ENCODE measurements at regions not wholly inside any gene's neighbourhood (a gene's known extent, or its start where the extent isn't known, plus 50 kb on each side); places are given as distances from the start of the nearest gene placed in this dataset.

DNA sequence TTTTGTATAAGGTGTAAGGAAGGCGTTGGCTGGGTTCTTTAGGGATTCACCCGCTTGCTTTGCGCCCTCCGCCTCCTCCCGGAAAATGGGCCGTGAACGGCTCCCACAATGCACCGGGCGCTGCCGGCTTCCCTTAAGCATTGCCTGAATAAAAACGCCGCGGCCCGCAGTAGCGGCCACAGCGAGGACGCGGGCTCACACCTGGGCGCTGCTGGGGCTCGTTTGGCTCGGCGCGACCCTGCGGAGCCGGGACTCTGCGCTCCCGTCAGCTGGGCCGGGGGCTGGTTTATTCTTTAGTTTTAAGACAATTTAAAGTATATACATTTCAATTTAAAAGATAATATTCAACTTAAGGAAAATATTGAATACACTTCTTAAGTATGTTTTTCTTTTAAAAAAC, 343.5 kb upstream of the RGMA start:
- DNase-seq (ENCODE audit: low read depth), result no peak
- no peak for TF ChIP-seq CTCF (conservative IDR thresholded peaks at IDR 0.05; ENCODE audit: low read depth, low read length)
- H3K4me3 ChIP-seq (ENCODE audit: low read depth, low read length), result no peak overlapping the region

DNA sequence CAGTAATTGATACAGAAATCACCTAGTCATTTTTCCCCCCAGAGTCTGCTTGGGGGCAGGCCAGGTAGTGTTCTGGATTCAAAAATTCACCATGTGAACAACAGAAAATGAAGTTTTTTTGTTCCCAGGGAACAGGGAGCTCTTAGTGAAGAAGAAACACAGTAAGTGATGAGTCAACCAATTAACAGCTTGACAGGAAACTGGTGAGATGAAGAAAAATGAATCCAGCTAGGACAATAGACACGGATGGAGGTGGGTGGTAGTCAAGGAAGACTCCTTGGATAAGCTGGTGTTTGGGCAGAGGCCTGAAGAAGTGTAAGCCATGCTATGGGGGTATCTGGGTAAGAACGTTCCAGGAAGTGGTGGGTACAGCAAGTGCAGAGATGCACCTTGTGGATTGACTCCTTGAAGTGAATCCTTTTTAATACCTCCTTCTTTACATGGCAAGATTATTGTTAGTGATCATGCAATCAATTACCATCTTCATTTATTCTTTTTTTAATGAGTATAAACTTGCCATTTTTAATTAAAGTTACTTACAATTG, 339.9 kb upstream of the RGMA start:
- DNase-seq (ENCODE audit: low read depth), result no peak
- H3K4me3 ChIP-seq (ENCODE audit: low read depth, low read length), result no peak overlapping the region
- TF ChIP-seq CTCF (conservative IDR thresholded peaks at IDR 0.05; ENCODE audit: low read depth, low read length), result no peak

DNA sequence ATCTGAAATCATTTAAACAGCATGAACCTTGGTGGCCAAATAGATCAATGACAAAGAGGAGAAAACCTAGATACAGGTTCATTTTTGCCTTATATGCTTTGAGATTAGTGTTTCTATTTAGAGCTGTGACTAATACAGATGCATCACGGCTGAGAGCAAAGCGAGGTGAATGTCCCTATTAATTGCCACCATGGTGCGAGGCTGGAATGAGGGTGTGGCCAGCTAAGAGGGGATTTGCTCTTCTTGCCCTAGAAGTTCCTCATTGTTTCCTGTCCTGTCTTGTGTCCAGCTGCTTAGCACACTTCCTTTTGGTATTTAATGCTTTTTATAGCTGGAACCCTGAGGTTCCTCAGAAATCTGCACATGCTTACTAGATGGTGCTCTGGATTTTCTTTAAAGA, 339.1 kb upstream of the RGMA start:
- DNase-seq (ENCODE audit: low read depth), result no peak
- no peak for TF ChIP-seq CTCF (conservative IDR thresholded peaks at IDR 0.05; ENCODE audit: low read depth, low read length)
- no peak overlapping the region for H3K4me3 ChIP-seq (ENCODE audit: low read depth, low read length)

DNA sequence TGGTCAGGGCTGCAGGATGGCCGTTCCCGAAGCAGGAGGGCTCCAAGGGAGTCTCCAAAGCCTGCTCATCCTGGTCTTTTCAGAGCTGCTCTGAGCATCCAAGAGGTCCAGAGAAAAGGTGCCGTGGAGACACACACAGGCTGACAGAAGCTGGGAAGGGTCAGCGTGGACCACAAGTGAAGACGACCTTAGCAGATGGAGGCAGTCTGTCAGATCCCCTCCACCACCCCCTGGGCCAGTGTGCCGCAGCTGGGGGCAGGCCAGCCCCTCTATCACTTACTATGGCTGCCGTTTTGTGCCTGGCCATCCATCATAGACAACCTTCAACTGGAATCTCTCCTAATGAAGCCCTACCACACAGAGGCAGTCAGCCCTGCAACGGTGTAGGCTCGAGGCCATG, 335.1 kb upstream of the RGMA start:
- no peak for DNase-seq (ENCODE audit: low read depth)
- no peak for TF ChIP-seq CTCF (conservative IDR thresholded peaks at IDR 0.05; ENCODE audit: low read depth, low read length)

GRCh38 chr15:93422476-93422875, 333.5 kb upstream of the RGMA start:
- TF ChIP-seq CTCF (conservative IDR thresholded peaks at IDR 0.05; ENCODE audit: low read depth, low read length), result no peak
- DNase-seq (ENCODE audit: low read depth), result no peak
- H3K4me3 ChIP-seq (ENCODE audit: low read depth, low read length), result no peak overlapping the region

More for the DNA sequence above, 335.1 kb upstream of the RGMA start:
- H3K4me3 ChIP-seq (ENCODE audit: low read depth, low read length), result no peak overlapping the region

DNA sequence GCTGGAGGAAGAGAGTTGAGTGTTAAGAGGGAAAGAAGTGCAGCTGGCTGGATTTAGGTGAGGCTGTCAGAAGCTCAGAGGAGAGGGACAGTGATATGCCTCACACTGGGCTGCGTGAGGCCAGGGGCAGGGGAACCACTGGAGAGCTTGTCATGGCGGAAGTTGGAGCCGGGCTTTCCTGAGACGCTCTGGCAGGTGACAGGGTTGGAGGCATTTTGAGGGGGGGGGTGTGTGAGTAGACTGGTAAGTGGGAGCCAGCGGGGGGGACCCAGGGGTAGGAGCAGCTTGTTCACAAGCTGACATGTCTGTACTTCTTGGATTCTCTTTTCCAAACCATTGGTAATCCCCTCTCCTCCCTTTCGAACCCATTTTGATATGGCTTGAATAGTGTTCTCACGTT, 331.5 kb upstream of the RGMA start:
- no peak for DNase-seq (ENCODE audit: low read depth)
- TF ChIP-seq CTCF (conservative IDR thresholded peaks at IDR 0.05; ENCODE audit: low read depth, low read length), result no peak
- no peak overlapping the region for H3K4me3 ChIP-seq (ENCODE audit: low read depth, low read length)

DNA sequence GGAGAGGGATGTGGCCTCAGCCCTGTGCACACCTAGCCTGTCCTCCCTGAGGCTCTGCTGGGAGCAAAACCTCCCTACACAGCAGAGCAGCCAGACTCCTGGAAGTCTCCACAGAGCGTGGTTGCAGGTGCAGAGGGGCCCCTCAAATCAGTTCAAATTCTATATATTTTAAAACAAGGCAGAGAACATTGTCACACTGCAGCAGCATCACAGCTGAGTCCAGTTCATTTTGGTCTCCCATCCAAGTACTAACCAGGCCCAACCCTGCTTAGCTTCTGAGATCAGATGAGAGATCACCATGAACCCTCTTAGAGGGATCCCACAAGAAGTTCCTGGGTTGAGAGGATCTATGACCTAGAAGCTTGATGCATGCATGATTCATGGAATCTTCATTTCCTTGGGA, 331.0 kb upstream of the RGMA start:
- H3K4me3 ChIP-seq (ENCODE audit: low read depth, low read length), result no peak overlapping the region
- DNase-seq (ENCODE audit: low read depth), result no peak
- TF ChIP-seq CTCF (conservative IDR thresholded peaks at IDR 0.05; ENCODE audit: low read depth, low read length), result no peak

Data from epithelial cell of proximal tubule (primary cell).